Eye (tissue), 1 donor: ENCODE measurements at regions not wholly inside any gene's neighbourhood (a gene's known extent, or its start where the extent isn't known, plus 50 kb on each side); places are given as distances from the start of the nearest gene placed in this dataset.
"Not testable (repeated sequence)": the region's sequence is repeated elsewhere in the genome, so short reads cannot be mapped to it uniquely, and the experiment has no call there.

ENCODE experiments used
- DNase-seq: peaks from one replicate; pipeline ENCODE4 v3.0.0-alpha.2; 2015

- no peak for DNase-seq
Measured at GRCh38 chr13:31385540-31385939, 185.8 kb downstream of the B3GLCT start.

GRCh38 chr13:31394506-31394905, 194.7 kb downstream of the B3GLCT start:
- DNase-seq = no peak

GRCh38 chr13:31395090-31395489, 195.3 kb downstream of the B3GLCT start:
- no peak for DNase-seq

GRCh38 chr13:31399690-31400089, 199.9 kb downstream of the B3GLCT start:
- DNase-seq = no peak

- not testable (repeated sequence) for DNase-seq
Measured at GRCh38 chr13:31403711-31404110, 203.9 kb downstream of the B3GLCT start.

- no peak for DNase-seq
Measured at GRCh38 chr13:31408927-31409326, 209.2 kb downstream of the B3GLCT start.

GRCh38 chr13:31409678-31410356, 210.0 kb downstream of the B3GLCT start:
- DNase-seq = no peak

GRCh38 chr13:31413516-31413915, 213.7 kb downstream of the B3GLCT start:
- DNase-seq = no peak

GRCh38 chr13:31416066-31416465, 216.3 kb downstream of the B3GLCT start:
- DNase-seq = peak; percentile 68

GRCh38 chr13:31418186-31418585, 218.4 kb downstream of the B3GLCT start:
- no peak for DNase-seq

- no peak for DNase-seq
Measured at GRCh38 chr13:31421756-31422155, 222.0 kb downstream of the B3GLCT start.

GRCh38 chr13:31424130-31424729, 224.5 kb downstream of the B3GLCT start:
- peak; percentile 89 for DNase-seq

- DNase-seq = no peak
Measured at GRCh38 chr13:31426395-31426794, 226.6 kb downstream of the B3GLCT start.

GRCh38 chr13:31427151-31428100, 227.7 kb downstream of the B3GLCT start:
- DNase-seq = no peak

- peak; percentile 72 for DNase-seq
Measured at GRCh38 chr13:31431722-31432137, 232.0 kb downstream of the B3GLCT start.

GRCh38 chr13:31433207-31433606, 233.4 kb downstream of the B3GLCT start:
- peak; percentile 57 for DNase-seq

- DNase-seq = no peak
Measured at GRCh38 chr13:31433746-31434145, 234.0 kb downstream of the B3GLCT start.

- no peak for DNase-seq
Measured at GRCh38 chr13:31434613-31435012, 234.8 kb downstream of the B3GLCT start.

- no peak for DNase-seq
Measured at GRCh38 chr13:31435536-31435935, 235.8 kb downstream of the B3GLCT start.

GRCh38 chr13:31436478-31436877, 236.7 kb downstream of the B3GLCT start:
- DNase-seq = no peak

GRCh38 chr13:31437975-31438374, 238.2 kb downstream of the B3GLCT start:
- DNase-seq = peak; percentile 33

- no peak for DNase-seq
Measured at GRCh38 chr13:31440132-31440531, 240.4 kb downstream of the B3GLCT start.

- DNase-seq = peak; percentile 6
Measured at GRCh38 chr13:31441800-31442510, 242.2 kb downstream of the B3GLCT start.
